ENCODE measurements at regions not wholly inside any gene's neighbourhood (a gene's known extent, or its start where the extent isn't known, plus 50 kb on each side); places are given as distances from the start of the nearest gene placed in this dataset.

DNA sequence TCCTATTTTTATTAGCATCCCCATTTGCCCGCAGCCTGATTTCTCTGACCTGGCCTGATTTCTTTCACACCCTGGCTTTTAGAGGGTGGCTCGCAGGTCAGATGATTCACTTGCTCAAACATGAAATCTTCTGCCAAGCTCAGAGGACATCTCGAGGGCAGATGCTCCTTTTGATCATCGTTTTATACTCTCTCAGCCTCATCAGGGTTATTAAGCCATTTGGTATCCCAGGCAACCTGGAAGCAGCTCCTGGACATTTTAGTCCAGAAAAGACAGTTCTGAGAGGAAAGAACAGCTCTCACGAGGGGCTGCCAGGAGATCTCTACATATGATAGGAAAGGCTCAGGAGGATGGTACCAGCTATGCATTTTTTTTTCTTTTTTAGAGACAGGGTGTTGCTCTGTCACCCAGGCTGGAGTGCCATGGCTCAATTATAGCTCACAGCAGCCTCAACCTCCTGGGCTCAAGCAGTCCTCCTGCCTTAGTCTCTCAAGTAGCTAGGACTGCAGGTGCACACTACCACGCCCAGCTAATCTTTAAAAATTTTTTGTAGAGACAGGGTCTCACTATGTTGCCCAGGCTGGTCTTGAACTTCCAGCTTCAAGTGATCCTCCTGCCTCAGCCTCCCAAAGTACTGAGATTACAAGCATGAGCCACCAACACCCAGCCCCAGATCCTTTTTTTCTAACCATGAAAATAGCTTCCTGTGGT, 165.4 kb downstream of the KATNAL1 start:
- TF ChIP-seq, protein P1, sequence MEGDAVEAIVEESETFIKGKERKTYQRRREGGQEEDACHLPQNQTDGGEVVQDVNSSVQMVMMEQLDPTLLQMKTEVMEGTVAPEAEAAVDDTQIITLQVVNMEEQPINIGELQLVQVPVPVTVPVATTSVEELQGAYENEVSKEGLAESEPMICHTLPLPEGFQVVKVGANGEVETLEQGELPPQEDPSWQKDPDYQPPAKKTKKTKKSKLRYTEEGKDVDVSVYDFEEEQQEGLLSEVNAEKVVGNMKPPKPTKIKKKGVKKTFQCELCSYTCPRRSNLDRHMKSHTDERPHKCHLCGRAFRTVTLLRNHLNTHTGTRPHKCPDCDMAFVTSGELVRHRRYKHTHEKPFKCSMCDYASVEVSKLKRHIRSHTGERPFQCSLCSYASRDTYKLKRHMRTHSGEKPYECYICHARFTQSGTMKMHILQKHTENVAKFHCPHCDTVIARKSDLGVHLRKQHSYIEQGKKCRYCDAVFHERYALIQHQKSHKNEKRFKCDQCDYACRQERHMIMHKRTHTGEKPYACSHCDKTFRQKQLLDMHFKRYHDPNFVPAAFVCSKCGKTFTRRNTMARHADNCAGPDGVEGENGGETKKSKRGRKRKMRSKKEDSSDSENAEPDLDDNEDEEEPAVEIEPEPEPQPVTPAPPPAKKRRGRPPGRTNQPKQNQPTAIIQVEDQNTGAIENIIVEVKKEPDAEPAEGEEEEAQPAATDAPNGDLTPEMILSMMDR (IDR thresholded peaks at IDR 0.05; ENCODE audit: insufficient read depth, low read depth, low read length), result no peak
- Histone ChIP-seq H3K36me3 (ENCODE audit: control insufficient read depth, insufficient read depth, low read length) (no peaks in the 10 kb centered on the region), H3K4me3 (ENCODE audit: low read depth, low read length) (no peak overlapping the region), H3K27me3 (ENCODE audit: control insufficient read depth, insufficient read depth, low read length) (no peaks in the 10 kb centered on the region; the same call in 1 of the 2 replicates)
- no peak for DNase-seq (ENCODE audit: low read depth)
- ChIA-PET POLR2A (interaction anchor here (0.6 to 0.9 kb wide), 2 partner anchors 9 to 200 kb away, joined by 3 to 4 read pairs; no protein-coding TSS in a partner anchor), CTCF (interaction anchor here (0.6 to 3.3 kb wide), 5 partner anchors 9 to 280 kb away, joined by 4 to 32 read pairs (median 11); no protein-coding TSS in a partner anchor)

DNA sequence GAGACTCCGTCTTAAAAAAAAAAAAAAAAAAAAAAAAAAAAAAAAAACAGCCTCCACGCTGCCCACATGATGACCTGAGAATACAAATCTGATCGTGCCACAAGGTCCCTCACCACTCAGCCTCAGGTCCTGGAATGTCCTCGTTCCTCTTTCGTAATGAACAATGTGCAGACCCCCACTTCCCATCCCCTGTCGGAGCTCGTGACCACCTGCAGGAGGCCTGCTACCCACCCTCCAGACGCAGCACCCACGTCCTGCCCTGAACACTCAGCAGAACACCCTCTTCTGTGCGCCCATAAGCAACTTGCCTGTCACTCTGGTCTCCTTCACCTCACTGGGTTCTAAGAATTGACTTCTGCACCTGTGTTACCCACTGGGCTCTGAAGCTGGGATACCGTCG, 166.4 kb downstream of the KATNAL1 start:
- POLR2A ChIA-PET, result no interaction called here
- TF ChIP-seq, protein P1 (IDR thresholded peaks at IDR 0.05; ENCODE audit: insufficient read depth, low read depth, low read length), result no peak
- CTCF ChIA-PET, result interaction anchor here (1.3 to 3.3 kb wide), 2 partner anchors 8 to 14 kb away, joined by 3 to 32 read pairs; no protein-coding TSS in a partner anchor
- H3K27me3 ChIP-seq (ENCODE audit: control insufficient read depth, insufficient read depth, low read length), result no peaks in the 10 kb centered on the region; the same call in 1 of the 2 replicates
- DNase-seq (ENCODE audit: low read depth), result no peak
- no peaks in the 10 kb centered on the region for H3K36me3 ChIP-seq (ENCODE audit: control insufficient read depth, insufficient read depth, low read length)
- no peak overlapping the region for H3K4me3 ChIP-seq (ENCODE audit: low read depth, low read length)

DNA sequence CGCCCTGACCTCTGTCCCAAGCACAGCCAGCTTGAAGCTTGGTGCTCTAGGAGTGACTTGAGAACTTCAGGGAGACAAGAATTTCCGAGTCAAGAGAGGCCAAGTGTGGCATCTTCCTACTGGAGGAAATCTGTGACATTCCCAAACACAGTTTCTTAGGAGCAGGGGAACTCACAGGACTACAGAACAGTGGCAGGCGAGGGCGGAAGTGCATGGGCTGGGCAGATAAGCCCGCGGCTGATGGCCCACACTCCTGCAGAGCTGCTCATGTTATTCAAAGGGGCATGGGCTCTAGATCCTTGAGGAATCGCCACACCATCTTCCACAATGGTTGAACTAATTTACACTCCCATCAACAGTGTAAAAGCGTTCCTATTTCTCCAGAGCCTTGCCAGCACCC, 168.8 kb downstream of the KATNAL1 start:
- ChIA-PET POLR2A (no interaction called here), CTCF (interaction anchor here (1.6 kb wide), 1 partner anchor 20 kb away, joined by 4 read pairs; no protein-coding TSS in a partner anchor)
- Histone ChIP-seq H3K36me3 (ENCODE audit: control insufficient read depth, insufficient read depth, low read length) (no peaks in the 10 kb centered on the region), H3K27me3 (ENCODE audit: control insufficient read depth, insufficient read depth, low read length) (no peaks in the 10 kb centered on the region; the same call in 1 of the 2 replicates), H3K4me3 (ENCODE audit: low read depth, low read length) (no peak overlapping the region)
- DNase-seq (ENCODE audit: low read depth), result no peak
- TF ChIP-seq, protein P1 (IDR thresholded peaks at IDR 0.05; ENCODE audit: insufficient read depth, low read depth, low read length), result no peak

DNA sequence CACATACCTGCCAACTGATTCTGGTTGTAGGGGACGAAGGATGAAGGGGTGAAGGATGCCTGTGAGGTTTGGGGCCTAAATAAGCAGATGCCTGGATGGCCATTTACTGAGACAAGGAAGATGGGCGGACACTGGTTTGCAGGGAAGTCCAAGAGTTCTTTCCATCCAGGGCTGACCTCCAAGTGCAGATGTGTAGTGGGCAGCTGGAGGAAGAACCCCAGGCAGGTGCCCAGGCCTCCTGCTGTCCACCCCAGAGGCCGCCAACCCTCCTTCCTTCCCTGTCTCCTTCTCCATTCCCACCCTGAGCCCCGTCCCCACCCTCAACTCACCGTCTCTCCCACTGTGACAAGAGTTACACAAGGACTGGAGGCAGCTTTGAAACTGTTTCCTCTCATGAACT, 171.5 kb downstream of the KATNAL1 start:
- POLR2A ChIA-PET, result no interaction called here
- Histone ChIP-seq H3K4me3 (ENCODE audit: low read depth, low read length) (no peak overlapping the region), H3K36me3 (ENCODE audit: control insufficient read depth, insufficient read depth, low read length) (no peaks in the 10 kb centered on the region), H3K27me3 (ENCODE audit: control insufficient read depth, insufficient read depth, low read length) (no peaks in the 10 kb centered on the region; the same call in 1 of the 2 replicates)
- CTCF ChIA-PET, result interaction anchor here (1.2 to 4.3 kb wide), 3 partner anchors 10 to 296 kb away, joined by 3 to 27 read pairs (median 5); no protein-coding TSS in a partner anchor
- DNase-seq (ENCODE audit: low read depth), result no peak
- TF ChIP-seq, protein P1 (IDR thresholded peaks at IDR 0.05; ENCODE audit: insufficient read depth, low read depth, low read length), result no peak

DNA sequence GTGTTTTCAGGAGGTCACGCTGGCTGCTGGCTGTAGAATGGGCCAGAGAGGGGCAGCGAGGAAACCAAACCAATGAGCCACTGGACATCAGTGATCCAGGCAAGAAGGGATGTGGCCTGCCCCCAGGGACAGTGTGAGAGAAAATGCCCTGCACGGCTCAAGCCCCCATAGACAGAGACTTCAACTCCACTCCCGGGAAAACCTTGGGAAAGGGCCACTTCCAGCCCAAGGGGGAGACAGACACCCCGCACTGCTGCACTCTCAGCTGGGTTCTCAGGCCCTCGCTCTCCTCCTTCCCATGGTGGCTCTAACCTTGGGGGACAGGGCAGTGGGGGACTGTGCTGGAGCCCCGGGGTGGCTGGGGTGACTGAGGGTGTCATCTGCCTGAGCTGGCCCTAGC, 172.0 kb downstream of the KATNAL1 start:
- H3K36me3 ChIP-seq (ENCODE audit: control insufficient read depth, insufficient read depth, low read length), result no peaks in the 10 kb centered on the region
- ChIA-PET POLR2A (no interaction called here), CTCF (interaction anchor here (1.2 to 4.3 kb wide), 3 partner anchors 9 to 297 kb away, joined by 3 to 27 read pairs (median 5); no protein-coding TSS in a partner anchor)
- no peaks in the 10 kb centered on the region; the same call in 1 of the 2 replicates for H3K27me3 ChIP-seq (ENCODE audit: control insufficient read depth, insufficient read depth, low read length)
- no peak overlapping the region for H3K4me3 ChIP-seq (ENCODE audit: low read depth, low read length)
- TF ChIP-seq, protein P1 (IDR thresholded peaks at IDR 0.05; ENCODE audit: insufficient read depth, low read depth, low read length), result no peak
- DNase-seq (ENCODE audit: low read depth), result no peak

Data from BJ (cell line).